ENCODE measurements at regions not wholly inside any gene's neighbourhood (a gene's known extent, or its start where the extent isn't known, plus 50 kb on each side); places are given as distances from the start of the nearest gene placed in this dataset.

GRCh38 chr2:198782734-198783133, 675.0 kb downstream of the SATB2 start:
- ChIA-PET CTCF (no interaction called here), POLR2A (no interaction called here)
- Histone ChIP-seq H3K4me1 (ENCODE audit: control insufficient read depth in 2 of 2, insufficient read depth in 2 of 2, low read length in 2 of 2) (no peaks in the 10 kb centered on the region), H3K27me3 (replicated peaks in 1 of 4; ENCODE audit: control extremely low read depth in 1 of 4, control insufficient read depth in 3 of 4, insufficient read depth in 4 of 4, low read length in 3 of 4) (no peaks in the 10 kb centered on the region), H3K9me3 (ENCODE audit: control extremely low read depth in 1 of 3, control insufficient read depth in 2 of 3, insufficient read depth in 1 of 3, low read length in 2 of 3) (no peaks in the 10 kb centered on the region), H4K20me1 (ENCODE audit: control insufficient read depth, insufficient read depth, low read length, poor library complexity, severe bottlenecking) (no peaks in the 10 kb centered on the region), H3K36me3 (replicated peaks in 1 of 2; ENCODE audit: control extremely low read depth in 1 of 2, control insufficient read depth in 1 of 2, extremely low read depth in 1 of 2, insufficient read depth in 2 of 2, low read length in 1 of 2) (no peaks in the 10 kb centered on the region), H3K4me2 (replicated peaks; ENCODE audit: low read depth, low read length, poor library complexity, severe bottlenecking) (no peak overlapping the region), H3K27ac (ENCODE audit: low read length in 2 of 2) (no peak overlapping the region), H3K9ac (ENCODE audit: low read length) (no peak overlapping the region), H3K4me3 (ENCODE audit: control extremely low read depth in 1 of 5, extremely low read depth in 1 of 5, insufficient read depth in 1 of 5, low read depth in 2 of 5, low read length in 4 of 5) (no peak overlapping the region), H3K79me2 (ENCODE audit: control insufficient read depth, insufficient read depth, low read length) (no peaks in the 10 kb centered on the region), H2AFZ (ENCODE audit: insufficient read depth, low read depth, low read length, poor library complexity, severe bottlenecking) (no peak overlapping the region)
- no peak overlapping the region for H3K4me3 Mint-ChIP-seq
- no peak overlapping the region for H3K27ac Mint-ChIP-seq
- intact Hi-C loops (cut with micrococcal nuclease) = no loop called here
- 100% methylated on average over 1 of the region's 3 CpGs for WGBS (ENCODE audit: insufficient coverage)
- H3K9me3 Mint-ChIP-seq (ENCODE audit: insufficient read depth) = peaks cover 7% of the 10 kb centered on the region
- no peak for ATAC-seq (ENCODE audit: low read depth)
- no peak for DNase-seq
- TF ChIP-seq EZH2 (IDR thresholded peaks at IDR 0.05; ENCODE audit: borderline replicate concordance, insufficient read depth, low read depth, low read length, poor library complexity, severe bottlenecking) (no peak), CTCF (IDR thresholded peaks at IDR 0.05) (no peak)
- H3K4me1 Mint-ChIP-seq = no peaks in the 10 kb centered on the region
- H3K27me3 Mint-ChIP-seq = no peaks in the 10 kb centered on the region

- POLR2A ChIA-PET = no interaction called here
- CTCF ChIA-PET = no interaction called here
- no peak for ATAC-seq (ENCODE audit: low read depth)
- DNase-seq = no peak
- no peak overlapping the region for H3K9ac ChIP-seq (ENCODE audit: low read length)
- intact Hi-C loops (cut with micrococcal nuclease) = no loop called here
- Mint-ChIP-seq H3K4me1 (no peaks in the 10 kb centered on the region), H3K27me3 (no peaks in the 10 kb centered on the region), H3K4me3 (no peak overlapping the region), H3K9me3 (ENCODE audit: insufficient read depth) (no peaks in the 10 kb centered on the region), H3K27ac (no peak overlapping the region)
- H3K79me2 ChIP-seq (ENCODE audit: control insufficient read depth, insufficient read depth, low read length) = no peaks in the 10 kb centered on the region
- H3K4me3 ChIP-seq (ENCODE audit: control extremely low read depth in 1 of 5, extremely low read depth in 1 of 5, insufficient read depth in 1 of 5, low read depth in 2 of 5, low read length in 4 of 5) = no peak overlapping the region
- H3K27me3 ChIP-seq (replicated peaks in 1 of 4; ENCODE audit: control extremely low read depth in 1 of 4, control insufficient read depth in 3 of 4, insufficient read depth in 4 of 4, low read length in 3 of 4) = no peaks in the 10 kb centered on the region
- H2AFZ ChIP-seq (ENCODE audit: insufficient read depth, low read depth, low read length, poor library complexity, severe bottlenecking) = no peak overlapping the region
- H3K4me2 ChIP-seq (replicated peaks; ENCODE audit: low read depth, low read length, poor library complexity, severe bottlenecking) = no peak overlapping the region
- H3K36me3 ChIP-seq (replicated peaks in 1 of 2; ENCODE audit: control extremely low read depth in 1 of 2, control insufficient read depth in 1 of 2, extremely low read depth in 1 of 2, insufficient read depth in 2 of 2, low read length in 1 of 2) = no peaks in the 10 kb centered on the region
- no peaks in the 10 kb centered on the region for H3K4me1 ChIP-seq (ENCODE audit: control insufficient read depth in 2 of 2, insufficient read depth in 2 of 2, low read length in 2 of 2)
- no peak overlapping the region for H3K27ac ChIP-seq (ENCODE audit: low read length in 2 of 2)
- H3K9me3 ChIP-seq (ENCODE audit: control extremely low read depth in 1 of 3, control insufficient read depth in 2 of 3, insufficient read depth in 1 of 3, low read length in 2 of 3) = no peaks in the 10 kb centered on the region
- no peaks in the 10 kb centered on the region for H4K20me1 ChIP-seq (ENCODE audit: control insufficient read depth, insufficient read depth, low read length, poor library complexity, severe bottlenecking)
- WGBS (ENCODE audit: insufficient coverage) = no CpG with 5 or more reads among the region's 6 CpGs
- TF ChIP-seq EZH2 (IDR thresholded peaks at IDR 0.05; ENCODE audit: borderline replicate concordance, insufficient read depth, low read depth, low read length, poor library complexity, severe bottlenecking) = no peak
- TF ChIP-seq CTCF (IDR thresholded peaks at IDR 0.05) = no peak
Measured at GRCh38 chr2:198776616-198777406, 680.9 kb downstream of the SATB2 start.
